Pulmonary artery endothelial cell (primary cell): ENCODE measurements at regions not wholly inside any gene's neighbourhood (a gene's known extent, or its start where the extent isn't known, plus 50 kb on each side); places are given as distances from the start of the nearest gene placed in this dataset.
"Not testable (repeated sequence)": the region's sequence is repeated elsewhere in the genome, so short reads cannot be mapped to it uniquely, and the experiment has no call there.

Experiments used
- DNase-seq: peaks from one replicate; pipeline ENCODE4 v3.0.0-alpha.2; 2011; ENCODE audit warnings: low read depth, low spot score

GRCh38 chr6:86615299-86615698, 322.0 kb upstream of the HTR1E start:
- no peak for DNase-seq

- no peak for DNase-seq
These were observed 327.6 kb upstream of the HTR1E start for GRCh38 chr6:86609549-86610388.

- DNase-seq: not testable (repeated sequence)
These were observed 334.0 kb upstream of the HTR1E start for GRCh38 chr6:86603364-86603763.

GRCh38 chr6:86602093-86602492, 335.2 kb upstream of the HTR1E start:
- DNase-seq: not testable (repeated sequence)

- not testable (repeated sequence) for DNase-seq
These were observed 338.4 kb upstream of the HTR1E start for GRCh38 chr6:86598969-86599368.

- DNase-seq: no peak
These were observed 341.7 kb upstream of the HTR1E start for GRCh38 chr6:86595641-86596040.

GRCh38 chr6:86586195-86586594, 351.1 kb upstream of the HTR1E start:
- DNase-seq: no peak

GRCh38 chr6:86581833-86582232, 355.5 kb upstream of the HTR1E start:
- no peak for DNase-seq

GRCh38 chr6:86563197-86563596, 374.1 kb upstream of the HTR1E start:
- no peak for DNase-seq

- DNase-seq: no peak
These were observed 379.0 kb upstream of the HTR1E start for GRCh38 chr6:86558318-86558717.

- DNase-seq: no peak
These were observed 400.0 kb upstream of the HTR1E start for GRCh38 chr6:86537292-86537861.

- DNase-seq: no peak
These were observed 401.2 kb upstream of the HTR1E start for GRCh38 chr6:86536121-86536520.

- no peak for DNase-seq
These were observed 402.2 kb upstream of the HTR1E start for GRCh38 chr6:86535100-86535499.

GRCh38 chr6:86529635-86530034, 407.7 kb upstream of the HTR1E start:
- DNase-seq: no peak

- DNase-seq: no peak
These were observed 411.1 kb upstream of the HTR1E start for GRCh38 chr6:86526238-86526637.

- no peak for DNase-seq
These were observed 421.2 kb upstream of the HTR1E start for GRCh38 chr6:86516087-86516486.

GRCh38 chr6:86511962-86512361, 425.4 kb upstream of the HTR1E start:
- no peak for DNase-seq

GRCh38 chr6:86508230-86508629, 429.1 kb upstream of the HTR1E start:
- DNase-seq: no peak

- no peak for DNase-seq
These were observed 434.8 kb upstream of the HTR1E start for GRCh38 chr6:86502497-86502896.

- DNase-seq: no peak
These were observed 437.3 kb upstream of the HTR1E start for GRCh38 chr6:86500035-86500434.

GRCh38 chr6:86489042-86489441, 448.3 kb upstream of the HTR1E start:
- DNase-seq: not testable (repeated sequence)

- no peak for DNase-seq
These were observed 449.6 kb upstream of the HTR1E start for GRCh38 chr6:86487660-86488221.

GRCh38 chr6:86478316-86478715, 459.0 kb upstream of the HTR1E start:
- not testable (repeated sequence) for DNase-seq
